Naive thymus-derived CD8-positive, alpha-beta T cell (primary cell): ENCODE measurements at regions not wholly inside any gene's neighbourhood (a gene's known extent, or its start where the extent isn't known, plus 50 kb on each side); places are given as distances from the start of the nearest gene placed in this dataset.
"Not testable (repeated sequence)": the region's sequence is repeated elsewhere in the genome, so short reads cannot be mapped to it uniquely, and the experiment has no call there.

ENCODE experiments used
- ATAC-seq, 2 donors: fragments of 150-1000 bp; cut with Tn5 transposase in 1 of 2; sonication (Bioruptor Pico), chemical (Tn5 transposase) in 1 of 2; 1 replicate in 1 of 2; 2 replicates in 1 of 2; pipeline ENCODE4 v1.10.0; 2021; ENCODE audit warnings: mild to moderate bottlenecking in 2 of 2, moderate library complexity in 2 of 2
- POLR2A ChIA-PET: fragments of 350-600 bp; sonication (Branson Sonifier 250); formaldehyde crosslinking; loops from one replicate; lab custom pipeline; 2021; ENCODE audit warnings: antibody characterized with exemption; lab: Charles Lee
- DNase-seq, 10 donors: peaks; one replicate each; pipeline versions ENCODE4 v3.0.0 to v3.0.0-alpha.2; 2020 to 2022
- H3K27ac Mint-ChIP-seq, 10 donors: one replicate each; pipeline ENCODE4 v1.8.0; 2020 to 2022; ENCODE audit warnings: mild to moderate bottlenecking in 10 of 10, mixed read lengths in 10 of 10, moderate library complexity in 4 of 10, inconsistent platforms in 1 of 10
- H3K27me3 Mint-ChIP-seq, 5 donors: one replicate each; pipeline ENCODE4 v1.8.0; 2021 to 2022; ENCODE audit warnings: mixed read lengths in 5 of 5
- H3K36me3 Mint-ChIP-seq, 3 donors: one replicate each; pipeline ENCODE4 v1.8.0; 2020 to 2022; ENCODE audit warnings: mixed read lengths in 3 of 3, mild to moderate bottlenecking in 2 of 3, inconsistent platforms in 1 of 3
- H3K4me1 Mint-ChIP-seq, 4 donors: one replicate each; pipeline ENCODE4 v1.8.0; 2021 to 2022; ENCODE audit warnings: mixed read lengths in 4 of 4
- H3K4me3 Mint-ChIP-seq, 10 donors: one replicate each; pipeline ENCODE4 v1.8.0; 2020 to 2022; ENCODE audit warnings: mild to moderate bottlenecking in 10 of 10, mixed read lengths in 10 of 10, moderate library complexity in 6 of 10, inconsistent platforms in 1 of 10
- H3K9me3 Mint-ChIP-seq, 9 donors: one replicate each; pipeline ENCODE4 v1.8.0; 2020 to 2022; ENCODE audit warnings: mixed read lengths in 9 of 9, mild to moderate bottlenecking in 3 of 9, inconsistent platforms in 1 of 9, moderate library complexity in 1 of 9

GRCh38 chr21:17214801-17215200, 298.0 kb upstream of the CXADR start:
- Mint-ChIP-seq H3K4me1 (no peaks in the 10 kb centered on the region), H3K9me3 (peaks cover 0 to 23% (median 6%) of the 10 kb centered on the region in 9 donors), H3K4me3 (no peak overlapping the region), H3K27me3 (no peaks in the 10 kb centered on the region), H3K36me3 (no peaks in the 10 kb centered on the region), H3K27ac (no peak overlapping the region)
- POLR2A ChIA-PET = no interaction called here
- DNase-seq (no peak), ATAC-seq (no peak)

- DNase-seq, ATAC-seq, H3K27ac Mint-ChIP-seq, H3K4me1 Mint-ChIP-seq, H3K36me3 Mint-ChIP-seq, POLR2A ChIA-PET, H3K4me3 Mint-ChIP-seq, H3K27me3 Mint-ChIP-seq: not testable (repeated sequence)
- peaks cover 0 to 27% (median 6%) of the 10 kb centered on the region in 9 donors for H3K9me3 Mint-ChIP-seq
Measured at GRCh38 chr21:17219050-17219449, 293.8 kb upstream of the CXADR start.

GRCh38 chr21:17231124-17231523, 281.7 kb upstream of the CXADR start:
- Mint-ChIP-seq H3K36me3 (peaks cover 0 to 5% (median 0%) of the 10 kb centered on the region in 3 donors), H3K27me3 (no peaks in the 10 kb centered on the region), H3K4me1 (no peaks in the 10 kb centered on the region), H3K27ac (no peak overlapping the region), H3K4me3 (no peak overlapping the region), H3K9me3 (peaks cover 0 to 45% (median 16%) of the 10 kb centered on the region in 9 donors)
- ATAC-seq = no peak
- POLR2A ChIA-PET = no interaction called here
- no peak for DNase-seq

- POLR2A ChIA-PET = no interaction called here
- H3K27ac Mint-ChIP-seq = no peak overlapping the region
- H3K4me1 Mint-ChIP-seq = no peaks in the 10 kb centered on the region
- H3K36me3 Mint-ChIP-seq = peaks cover 0 to 5% (median 0%) of the 10 kb centered on the region in 3 donors
- ATAC-seq (no peak), DNase-seq (no peak)
- peaks cover 0 to 38% (median 11%) of the 10 kb centered on the region in 9 donors for H3K9me3 Mint-ChIP-seq
- H3K27me3 Mint-ChIP-seq = no peaks in the 10 kb centered on the region
- no peak overlapping the region for H3K4me3 Mint-ChIP-seq
Measured at GRCh38 chr21:17231771-17232170, 281.1 kb upstream of the CXADR start.

- DNase-seq (no peak), ATAC-seq (no peak)
- no peaks in the 10 kb centered on the region for H3K27me3 Mint-ChIP-seq
- POLR2A ChIA-PET = no interaction called here
- H3K4me1 Mint-ChIP-seq = no peaks in the 10 kb centered on the region
- H3K36me3 Mint-ChIP-seq = no peaks in the 10 kb centered on the region
- no peak overlapping the region for H3K4me3 Mint-ChIP-seq
- H3K27ac Mint-ChIP-seq = no peak overlapping the region
- H3K9me3 Mint-ChIP-seq = peaks cover 0 to 12% (median 6%) of the 10 kb centered on the region in 9 donors
Measured at GRCh38 chr21:17238468-17238867, 274.4 kb upstream of the CXADR start.

- Mint-ChIP-seq H3K27ac (no peak overlapping the region), H3K9me3 (peaks cover 0 to 29% (median 5%) of the 10 kb centered on the region in 9 donors), H3K27me3 (no peaks in the 10 kb centered on the region), H3K4me3 (no peak overlapping the region), H3K36me3 (no peaks in the 10 kb centered on the region), H3K4me1 (no peaks in the 10 kb centered on the region)
- DNase-seq (no peak), ATAC-seq (no peak)
- POLR2A ChIA-PET = no interaction called here
Measured at GRCh38 chr21:17250778-17251241, 262.0 kb upstream of the CXADR start.

GRCh38 chr21:17257784-17258183, 255.1 kb upstream of the CXADR start:
- Mint-ChIP-seq H3K27ac (no peak overlapping the region), H3K36me3 (no peaks in the 10 kb centered on the region), H3K4me3 (no peak overlapping the region), H3K4me1 (no peaks in the 10 kb centered on the region), H3K27me3 (no peaks in the 10 kb centered on the region), H3K9me3 (peaks cover 0 to 20% (median 0%) of the 10 kb centered on the region in 9 donors)
- no peak for DNase-seq
- ATAC-seq = no peak
- POLR2A ChIA-PET = no interaction called here

GRCh38 chr21:17264182-17264581, 248.7 kb upstream of the CXADR start:
- DNase-seq (no peak), ATAC-seq (no peak)
- Mint-ChIP-seq H3K4me3 (no peak overlapping the region), H3K36me3 (no peaks in the 10 kb centered on the region), H3K4me1 (no peaks in the 10 kb centered on the region), H3K27ac (no peak overlapping the region), H3K27me3 (no peaks in the 10 kb centered on the region), H3K9me3 (no peaks in the 10 kb centered on the region)
- POLR2A ChIA-PET = no interaction called here

GRCh38 chr21:17269760-17270159, 243.1 kb upstream of the CXADR start:
- Mint-ChIP-seq H3K4me1 (no peaks in the 10 kb centered on the region), H3K4me3 (no peak overlapping the region), H3K36me3 (no peaks in the 10 kb centered on the region), H3K9me3 (peaks cover 0 to 15% (median 4%) of the 10 kb centered on the region in 9 donors), H3K27me3 (peaks cover 0 to 3% (median 0%) of the 10 kb centered on the region in 5 donors), H3K27ac (no peak overlapping the region)
- ATAC-seq (no peak), DNase-seq (no peak)
- POLR2A ChIA-PET = no interaction called here

- DNase-seq = no peak
- Mint-ChIP-seq H3K4me1 (no peaks in the 10 kb centered on the region), H3K36me3 (no peaks in the 10 kb centered on the region), H3K9me3 (peaks cover 0 to 17% (median 4%) of the 10 kb centered on the region in 9 donors), H3K4me3 (no peak overlapping the region), H3K27me3 (peaks cover 0 to 3% (median 0%) of the 10 kb centered on the region in 5 donors), H3K27ac (no peak overlapping the region)
- no peak for ATAC-seq
- POLR2A ChIA-PET = no interaction called here
Measured at GRCh38 chr21:17270229-17270628, 242.6 kb upstream of the CXADR start.

GRCh38 chr21:17279663-17280062, 233.2 kb upstream of the CXADR start:
- no peak for ATAC-seq
- no peak overlapping the region for H3K4me3 Mint-ChIP-seq

GRCh38 chr21:17293016-17293562, 219.8 kb upstream of the CXADR start:
- DNase-seq, ATAC-seq, H3K27me3 Mint-ChIP-seq, H3K4me3 Mint-ChIP-seq, H3K27ac Mint-ChIP-seq, H3K4me1 Mint-ChIP-seq, POLR2A ChIA-PET: not testable (repeated sequence)
- peaks cover 0 to 13% (median 0%) of the 10 kb centered on the region in 3 donors for H3K36me3 Mint-ChIP-seq
- H3K9me3 Mint-ChIP-seq = peaks cover 0 to 53% (median 21%) of the 10 kb centered on the region in 9 donors

More at GRCh38 chr21:17279663-17280062, 233.2 kb upstream of the CXADR start:
- no peak for DNase-seq
- Mint-ChIP-seq H3K9me3 (peaks cover 7 to 77% (median 43%) of the 10 kb centered on the region in 9 donors), H3K36me3 (peaks cover 0 to 23% (median 0%) of the 10 kb centered on the region in 3 donors), H3K27me3 (no peaks in the 10 kb centered on the region), H3K4me1 (no peaks in the 10 kb centered on the region), H3K27ac (no peak overlapping the region)
- POLR2A ChIA-PET = no interaction called here

- H3K36me3 Mint-ChIP-seq = peaks cover 0 to 18% (median 0%) of the 10 kb centered on the region in 3 donors
- no peak overlapping the region for H3K4me3 Mint-ChIP-seq
- H3K27ac Mint-ChIP-seq = no peak overlapping the region
- H3K27me3 Mint-ChIP-seq = no peaks in the 10 kb centered on the region
- ATAC-seq = no peak
- no peaks in the 10 kb centered on the region for H3K4me1 Mint-ChIP-seq
- H3K9me3 Mint-ChIP-seq = peaks cover 0 to 62% (median 21%) of the 10 kb centered on the region in 9 donors
- POLR2A ChIA-PET = no interaction called here
- DNase-seq = no peak
Measured at GRCh38 chr21:17295997-17296396, 216.8 kb upstream of the CXADR start.

GRCh38 chr21:17299576-17299975, 213.3 kb upstream of the CXADR start:
- ATAC-seq, H3K27me3 Mint-ChIP-seq, H3K4me1 Mint-ChIP-seq, H3K27ac Mint-ChIP-seq, POLR2A ChIA-PET, DNase-seq, H3K4me3 Mint-ChIP-seq: not testable (repeated sequence)
- H3K36me3 Mint-ChIP-seq = peaks cover 0 to 18% (median 0%) of the 10 kb centered on the region in 3 donors
- peaks cover 0 to 44% (median 28%) of the 10 kb centered on the region in 9 donors for H3K9me3 Mint-ChIP-seq
